Rectal smooth muscle tissue (tissue), 1 donor: ENCODE measurements at regions not wholly inside any gene's neighbourhood (a gene's known extent, or its start where the extent isn't known, plus 50 kb on each side); places are given as distances from the start of the nearest gene placed in this dataset.

Source experiments
- H3K27ac ChIP-seq: one replicate; pipeline ENCODE4 v1.7.0; 2013; ENCODE audit warnings: low read depth, low read length, inconsistent platforms
- H3K27me3 ChIP-seq: one replicate; pipeline ENCODE4 v1.7.0; 2013; ENCODE audit warnings: low read length; ENCODE audit not compliant: control insufficient read depth, insufficient read depth
- H3K36me3 ChIP-seq: one replicate; pipeline ENCODE4 v1.7.0; 2013; ENCODE audit warnings: low read length; ENCODE audit not compliant: control insufficient read depth, insufficient read depth
- H3K4me1 ChIP-seq: one replicate; pipeline ENCODE4 v1.7.0; 2013; ENCODE audit warnings: low read length; ENCODE audit not compliant: control insufficient read depth, insufficient read depth
- H3K4me3 ChIP-seq: one replicate; pipeline ENCODE4 v1.7.0; 2013; ENCODE audit warnings: low read length
- H3K9ac ChIP-seq: one replicate; pipeline ENCODE4 v1.7.0; 2013; ENCODE audit warnings: low read length

GRCh38 chr1:25066731-25067517, 136.8 kb upstream of the RUNX3 start:
- no peak overlapping the region for H3K9ac ChIP-seq
- H3K27ac ChIP-seq: no peak overlapping the region
- no peak overlapping the region for H3K4me3 ChIP-seq
- H3K4me1 ChIP-seq: no peaks in the 10 kb centered on the region
- H3K27me3 ChIP-seq: no peaks in the 10 kb centered on the region
- H3K36me3 ChIP-seq: no peaks in the 10 kb centered on the region

DNA sequence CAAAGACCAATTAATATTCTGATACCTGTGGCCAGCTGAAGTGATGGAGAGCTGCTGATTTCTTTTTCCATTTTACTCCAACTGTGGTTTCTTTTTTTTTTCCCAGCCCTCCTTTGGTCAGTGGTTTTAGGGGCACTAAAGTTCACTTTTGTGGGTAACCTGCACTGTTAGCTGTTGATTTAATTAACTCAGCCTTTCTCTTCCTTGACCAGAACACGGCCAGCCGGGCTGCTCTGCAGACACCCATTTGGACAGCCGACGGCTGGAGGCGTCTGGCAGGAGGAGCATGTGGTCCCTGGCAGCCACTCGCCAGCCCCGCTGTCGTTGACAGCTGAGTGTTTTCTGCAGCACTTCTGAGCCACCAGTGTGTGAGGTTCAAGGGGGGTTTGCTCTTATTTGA, 136.2 kb upstream of the RUNX3 start:
- no peak overlapping the region for H3K27ac ChIP-seq
- H3K9ac ChIP-seq: no peak overlapping the region
- no peaks in the 10 kb centered on the region for H3K27me3 ChIP-seq
- H3K4me1 ChIP-seq: no peaks in the 10 kb centered on the region
- H3K36me3 ChIP-seq: no peaks in the 10 kb centered on the region
- no peak overlapping the region for H3K4me3 ChIP-seq

DNA sequence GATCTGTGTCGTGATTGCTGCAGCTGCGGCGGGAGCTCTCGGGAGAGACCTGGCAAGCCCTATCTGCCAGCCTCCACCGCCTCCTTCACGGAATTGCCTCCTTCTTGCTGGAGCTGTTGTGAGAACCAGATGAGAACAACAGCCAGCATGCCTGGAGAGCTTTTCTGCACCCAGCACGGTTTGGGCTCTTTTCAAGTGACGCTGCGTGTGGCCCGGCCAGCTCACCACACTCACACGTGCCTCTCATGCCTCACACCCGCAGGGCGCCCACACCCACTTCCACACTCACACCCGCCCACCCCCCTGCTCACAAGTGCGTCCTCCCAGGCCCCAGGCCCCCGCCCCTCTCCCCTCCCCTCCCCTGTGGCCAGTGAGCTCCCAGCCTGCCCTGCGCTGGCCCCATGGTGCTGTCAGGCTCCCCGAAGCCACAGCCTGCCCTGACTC, 135.7 kb upstream of the RUNX3 start:
- no peaks in the 10 kb centered on the region for H3K4me1 ChIP-seq
- no peaks in the 10 kb centered on the region for H3K36me3 ChIP-seq
- H3K4me3 ChIP-seq: no peak overlapping the region
- H3K27ac ChIP-seq: no peak overlapping the region
- H3K27me3 ChIP-seq: no peaks in the 10 kb centered on the region
- H3K9ac ChIP-seq: no peak overlapping the region

GRCh38 chr1:25065321-25065721, 135.2 kb upstream of the RUNX3 start:
- H3K4me1 ChIP-seq: no peaks in the 10 kb centered on the region
- H3K4me3 ChIP-seq: no peak overlapping the region
- H3K27me3 ChIP-seq: no peaks in the 10 kb centered on the region
- no peaks in the 10 kb centered on the region for H3K36me3 ChIP-seq
- H3K9ac ChIP-seq: no peak overlapping the region
- H3K27ac ChIP-seq: no peak overlapping the region

DNA sequence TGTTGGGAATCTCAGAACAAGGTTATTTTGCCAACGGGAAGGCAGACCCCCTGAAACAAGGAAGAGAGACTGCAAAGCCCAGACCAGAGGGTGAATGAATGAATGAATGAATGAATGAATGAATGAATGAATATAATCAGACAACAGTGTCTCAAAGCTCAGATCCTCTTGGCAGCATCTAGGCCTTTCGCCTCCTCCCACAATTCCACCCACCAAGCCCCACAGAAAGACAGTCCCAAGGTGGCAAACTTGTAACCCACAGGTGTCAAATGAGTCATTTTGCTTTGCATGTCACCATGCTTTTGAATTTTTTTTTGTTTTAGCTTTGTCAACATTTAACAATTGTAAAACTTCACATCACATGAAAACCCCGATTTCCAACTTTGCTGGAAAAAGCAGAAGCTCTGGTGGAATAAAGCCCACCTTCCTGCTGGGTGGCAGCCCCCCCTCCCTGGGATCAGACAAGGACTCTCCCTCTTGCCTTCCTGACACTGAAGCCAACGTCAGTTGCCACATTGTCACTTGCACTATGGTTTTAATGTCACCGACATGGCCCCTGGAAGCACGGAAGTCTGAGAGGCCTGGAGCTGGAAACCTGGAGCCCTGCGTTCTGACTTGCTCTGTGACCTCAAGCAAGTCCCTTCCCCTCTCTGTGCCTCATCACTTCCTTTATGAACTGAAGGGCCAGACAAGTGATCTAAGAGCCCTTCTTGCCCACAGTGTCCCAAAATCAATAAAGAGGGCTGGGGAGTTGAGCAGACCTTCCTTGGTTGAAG, 134.6 kb upstream of the RUNX3 start:
- Histone ChIP-seq H3K27ac (no peak overlapping the region), H3K9ac (no peak overlapping the region), H3K4me1 (no peaks in the 10 kb centered on the region), H3K36me3 (no peaks in the 10 kb centered on the region), H3K4me3 (no peak overlapping the region), H3K27me3 (no peaks in the 10 kb centered on the region)

GRCh38 chr1:25063591-25064416, 133.7 kb upstream of the RUNX3 start:
- Histone ChIP-seq H3K36me3 (no peaks in the 10 kb centered on the region), H3K4me3 (no peak overlapping the region), H3K27me3 (no peaks in the 10 kb centered on the region)

GRCh38 chr1:25062621-25063255, 132.7 kb upstream of the RUNX3 start:
- Histone ChIP-seq H3K27me3 (no peaks in the 10 kb centered on the region), H3K27ac (no peak overlapping the region), H3K4me1 (no peaks in the 10 kb centered on the region), H3K36me3 (no peaks in the 10 kb centered on the region), H3K4me3 (no peak overlapping the region), H3K9ac (no peak overlapping the region)

More at GRCh38 chr1:25063591-25064416, 133.7 kb upstream of the RUNX3 start:
- Histone ChIP-seq H3K27ac (no peak overlapping the region), H3K4me1 (no peaks in the 10 kb centered on the region), H3K9ac (no peak overlapping the region)

- H3K36me3 ChIP-seq: no peaks in the 10 kb centered on the region
- no peaks in the 10 kb centered on the region for H3K27me3 ChIP-seq
- H3K4me1 ChIP-seq: no peaks in the 10 kb centered on the region
- no peak overlapping the region for H3K4me3 ChIP-seq
- no peak overlapping the region for H3K27ac ChIP-seq
- no peak overlapping the region for H3K9ac ChIP-seq
These were observed 131.4 kb upstream of the RUNX3 start for GRCh38 chr1:25061261-25061995.

GRCh38 chr1:25057188-25057587, 127.1 kb upstream of the RUNX3 start:
- Histone ChIP-seq H3K9ac (no peak overlapping the region), H3K27ac (no peak overlapping the region), H3K27me3 (no peaks in the 10 kb centered on the region), H3K4me3 (no peak overlapping the region), H3K36me3 (no peaks in the 10 kb centered on the region), H3K4me1 (no peaks in the 10 kb centered on the region)

- H3K9ac ChIP-seq: no peak overlapping the region
- H3K36me3 ChIP-seq: no peaks in the 10 kb centered on the region
- H3K4me1 ChIP-seq: no peaks in the 10 kb centered on the region
- H3K4me3 ChIP-seq: no peak overlapping the region
- no peaks in the 10 kb centered on the region for H3K27me3 ChIP-seq
- H3K27ac ChIP-seq: no peak overlapping the region
These were observed 126.5 kb upstream of the RUNX3 start for GRCh38 chr1:25056536-25056935.

DNA sequence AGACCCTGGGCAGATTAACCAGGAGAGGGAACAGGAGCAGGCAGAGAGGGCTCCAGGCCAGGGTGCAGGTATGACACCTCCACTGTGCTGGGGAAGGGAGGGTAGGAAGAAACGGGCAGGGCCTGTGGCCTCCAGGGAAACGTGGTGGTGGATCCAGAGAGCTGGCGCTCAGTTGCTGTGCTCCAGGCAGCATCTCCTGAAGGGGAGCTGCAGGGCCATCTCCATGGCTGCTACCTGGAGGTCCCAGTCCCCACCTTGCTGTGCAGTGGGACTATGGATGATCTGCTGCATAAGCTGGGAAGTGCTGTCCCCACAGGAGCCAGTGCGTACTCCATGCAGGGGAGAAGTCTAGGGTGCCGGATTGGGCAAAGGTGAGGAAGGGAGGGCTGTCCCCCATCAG, 125.9 kb upstream of the RUNX3 start:
- Histone ChIP-seq H3K4me1 (no peaks in the 10 kb centered on the region), H3K27me3 (no peaks in the 10 kb centered on the region), H3K9ac (no peak overlapping the region), H3K27ac (no peak overlapping the region), H3K36me3 (no peaks in the 10 kb centered on the region), H3K4me3 (no peak overlapping the region)
